NCI-H526 (cell line): ENCODE measurements at regions not wholly inside any gene's neighbourhood (a gene's known extent, or its start where the extent isn't known, plus 50 kb on each side); places are given as distances from the start of the nearest gene placed in this dataset.
"Not testable (repeated sequence)": the region's sequence is repeated elsewhere in the genome, so short reads cannot be mapped to it uniquely, and the experiment has no call there.

Experiments
- DNase-seq, 2 experiments: peaks; one replicate each; lab custom pipeline; 2025; lab: John Stamatoyannopoulos, UW

DNA sequence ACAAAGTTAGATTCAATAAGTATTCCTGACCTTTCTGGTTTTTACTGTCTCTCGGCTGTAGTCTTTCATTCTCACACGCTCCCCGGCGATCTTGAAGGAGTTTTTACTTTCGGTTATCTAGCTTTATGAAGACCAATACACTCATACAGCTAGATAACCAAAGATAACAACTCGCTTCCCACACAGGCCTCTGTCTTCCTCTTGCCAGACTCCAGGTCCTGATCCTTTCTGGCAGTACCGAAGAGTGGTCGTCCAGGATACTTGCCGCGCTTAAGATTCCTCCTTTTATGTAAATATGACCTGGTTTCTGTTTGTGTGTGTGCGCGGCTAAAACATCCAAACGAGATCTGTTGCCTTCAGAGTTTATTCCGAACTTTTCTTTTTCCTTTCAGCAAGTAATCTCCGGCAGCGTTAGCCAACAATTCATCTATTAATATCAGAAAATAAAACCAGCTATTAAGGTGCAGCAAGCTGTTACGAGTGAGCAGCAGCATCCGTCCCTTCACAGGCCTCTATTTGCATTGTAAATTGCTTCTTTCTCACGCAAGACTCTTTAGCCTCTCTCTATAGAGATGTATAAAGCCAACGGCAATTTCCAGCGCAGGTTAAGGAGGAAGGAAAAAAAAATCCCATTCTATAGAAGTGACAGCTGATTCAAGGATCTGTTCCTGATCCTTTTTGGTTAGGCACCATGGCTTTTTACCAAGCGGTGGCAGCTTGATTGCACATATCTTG lies 216.1 kb downstream of the MEF2C start:
- DNase-seq, result peak; percentile 69 to 78

DNA sequence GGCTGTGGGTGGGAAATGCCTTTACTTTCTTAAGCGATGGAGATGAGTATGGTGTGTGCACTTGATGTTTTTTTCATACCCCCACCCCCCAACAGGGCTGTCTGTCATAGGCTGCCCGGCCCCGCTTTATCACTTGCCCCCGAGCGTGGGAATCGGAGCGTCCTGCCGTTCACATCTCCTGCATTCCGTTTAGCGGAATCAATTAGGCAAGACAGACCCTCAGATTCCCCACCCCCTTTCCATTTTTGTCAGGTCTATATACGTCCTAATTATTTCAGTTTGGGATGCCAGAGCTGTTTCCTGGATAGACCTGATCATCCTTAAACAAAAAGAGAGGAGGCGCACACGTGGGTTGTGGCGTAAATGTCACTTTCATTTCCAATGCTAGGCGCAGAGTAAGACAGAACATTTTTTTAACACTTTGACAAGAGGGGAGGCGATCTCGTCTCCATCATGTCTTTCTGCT lies 217.2 kb downstream of the MEF2C start:
- DNase-seq, result peak in 1 of 2 experiments; percentile 57

DNA sequence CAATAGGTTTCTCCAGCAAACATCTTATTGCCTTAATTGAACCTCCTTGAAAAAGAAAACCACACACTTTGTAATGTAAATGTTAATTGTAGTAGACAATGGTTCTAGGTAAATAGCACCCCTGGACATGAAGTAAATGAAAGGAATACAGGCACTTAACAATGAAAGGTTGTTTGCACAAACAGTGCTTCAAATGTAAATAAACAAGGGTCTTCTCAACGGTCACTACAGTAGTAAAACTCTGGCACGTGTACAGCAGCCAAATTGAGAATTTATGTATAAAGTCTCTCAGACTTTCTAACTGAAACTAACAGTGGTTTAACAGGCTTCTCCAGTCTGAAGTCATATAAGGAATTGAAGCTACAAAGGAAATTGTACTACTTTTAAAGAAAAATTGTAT lies 218.3 kb downstream of the MEF2C start:
- peak in 1 of 2 experiments; percentile 39 for DNase-seq

DNA sequence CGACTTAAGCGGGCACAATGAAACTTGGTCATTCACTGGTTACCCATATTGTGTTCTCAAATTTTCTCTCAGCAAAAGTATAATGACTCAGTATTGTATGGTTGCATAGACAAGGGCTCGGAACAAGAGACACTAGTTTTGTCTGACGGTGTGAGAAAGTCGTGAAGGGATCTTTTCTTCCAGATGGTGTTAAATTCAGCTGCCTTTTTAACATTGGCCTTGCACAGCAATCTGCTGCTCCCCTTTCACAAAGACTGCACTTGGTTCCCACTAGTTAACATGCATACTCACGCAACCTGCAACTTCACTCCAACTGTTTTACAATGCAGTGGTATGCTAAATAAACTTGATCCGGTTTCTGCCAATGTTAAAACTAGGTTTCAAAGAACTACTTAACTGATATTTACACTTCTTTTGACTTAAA lies 219.2 kb downstream of the MEF2C start:
- peak; percentile 73 to 76 for DNase-seq

DNA sequence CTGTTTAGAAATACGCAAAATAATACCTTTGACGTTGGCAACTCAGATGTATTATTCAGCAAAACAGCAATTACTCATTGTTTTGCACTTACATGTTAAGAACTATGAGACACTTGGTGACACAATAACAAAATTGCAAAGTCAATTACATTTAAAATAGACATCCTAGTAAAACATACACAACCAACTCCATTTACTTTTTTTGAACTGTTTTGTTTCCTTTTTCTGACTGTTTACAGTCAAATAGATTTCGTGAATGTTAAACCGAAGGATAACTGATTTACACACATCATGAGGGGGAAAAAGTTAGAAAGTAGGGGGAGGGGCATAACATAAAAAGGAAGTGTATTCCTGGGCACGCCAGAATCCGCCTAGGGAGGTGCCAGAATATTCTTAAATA lies 220.1 kb downstream of the MEF2C start:
- no peak for DNase-seq

DNA sequence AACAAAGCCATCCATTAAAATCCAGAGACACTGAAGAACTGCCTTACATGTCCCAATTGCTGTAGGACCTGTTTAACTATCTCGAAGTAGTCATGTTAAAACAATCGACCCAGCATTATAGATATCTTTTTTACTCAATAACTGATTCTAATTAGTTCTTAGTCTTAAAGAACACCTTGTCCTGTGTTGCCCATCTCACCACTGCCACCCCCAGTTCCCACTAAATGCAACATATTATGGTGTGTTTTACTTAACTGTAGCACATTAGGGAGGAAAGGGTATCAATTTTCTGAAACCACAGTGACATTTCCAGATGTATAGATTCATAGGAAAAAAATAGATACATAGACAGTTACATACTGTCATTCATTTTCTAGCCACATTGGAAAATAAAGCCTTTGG lies 221.2 kb downstream of the MEF2C start:
- DNase-seq, result peak in 1 of 2 experiments; percentile 28

DNA sequence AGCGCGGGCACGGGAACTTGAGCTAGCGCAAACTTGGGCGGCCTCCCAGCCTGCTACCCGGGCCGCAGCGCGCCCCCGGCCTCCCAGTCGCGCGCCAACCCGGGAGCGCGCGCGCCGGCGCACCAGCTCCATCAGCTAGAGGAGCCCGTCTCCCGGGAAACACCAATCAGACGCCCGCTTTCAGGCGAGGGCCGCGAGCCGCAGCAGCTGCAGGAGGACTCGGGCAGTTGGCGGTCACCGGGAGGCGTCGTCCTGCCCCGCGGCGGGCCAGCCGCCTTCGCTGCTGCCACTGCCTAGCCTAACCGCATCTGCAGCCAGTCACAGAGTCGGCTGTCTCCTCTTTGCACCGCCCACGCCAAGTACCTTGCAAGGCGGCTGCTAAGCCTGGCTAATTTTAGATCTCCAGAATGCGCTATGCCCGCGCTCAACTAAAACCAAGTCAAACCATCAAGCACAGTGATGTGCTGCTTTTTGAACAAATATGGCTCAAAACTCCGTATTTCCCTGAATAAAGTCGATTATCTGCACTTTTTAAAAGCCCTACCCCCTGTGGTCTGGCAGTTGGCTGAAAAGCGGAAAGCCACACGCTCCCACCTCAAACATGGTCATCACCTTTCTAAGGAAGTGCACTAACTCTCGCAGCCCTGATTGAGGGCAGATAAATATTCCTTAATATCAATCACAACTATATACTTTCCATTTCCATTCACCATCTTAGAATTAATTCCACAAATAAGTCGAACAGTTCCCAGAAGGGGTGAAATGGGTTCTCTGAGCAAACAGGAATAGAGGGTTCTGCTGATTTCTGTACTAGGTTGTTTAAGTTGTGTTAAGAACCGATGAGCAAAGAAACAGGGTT lies 221.8 kb downstream of the MEF2C start:
- peak; percentile 90 to 94 for DNase-seq

DNA sequence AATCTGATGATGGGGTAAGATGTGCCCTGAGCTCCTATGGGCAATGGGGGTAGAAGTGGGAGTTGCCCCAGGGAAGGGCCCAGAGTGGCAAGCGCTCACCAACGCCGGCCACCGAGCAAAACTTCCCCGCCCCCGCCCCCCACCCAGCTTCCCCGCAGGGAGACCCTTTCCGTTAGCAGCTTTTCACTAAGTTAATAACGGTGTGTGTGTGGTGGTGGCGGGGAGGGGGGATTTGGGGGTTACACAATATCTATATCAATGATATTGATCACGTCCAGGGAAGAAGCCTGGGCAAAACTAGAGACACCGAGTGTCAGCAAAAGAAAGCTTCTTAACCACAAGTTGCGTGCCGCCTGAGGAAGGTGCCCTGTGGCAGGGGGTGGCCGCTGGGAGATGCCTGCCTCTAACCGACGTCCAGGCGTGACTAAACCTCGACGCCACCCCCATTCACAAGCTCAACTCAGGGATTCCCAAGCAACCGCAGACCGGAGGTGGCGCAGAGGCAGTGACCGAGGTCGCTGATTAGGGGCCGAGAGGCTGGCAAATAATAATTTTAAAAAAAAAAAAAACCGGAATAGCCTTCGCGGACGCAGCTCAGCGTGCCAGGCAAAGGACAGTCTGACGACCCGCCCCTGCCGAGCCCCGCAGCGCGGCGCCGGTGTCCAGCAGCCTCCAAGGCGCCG lies 222.6 kb downstream of the MEF2C start:
- DNase-seq, result peak; percentile 39 to 84

DNA sequence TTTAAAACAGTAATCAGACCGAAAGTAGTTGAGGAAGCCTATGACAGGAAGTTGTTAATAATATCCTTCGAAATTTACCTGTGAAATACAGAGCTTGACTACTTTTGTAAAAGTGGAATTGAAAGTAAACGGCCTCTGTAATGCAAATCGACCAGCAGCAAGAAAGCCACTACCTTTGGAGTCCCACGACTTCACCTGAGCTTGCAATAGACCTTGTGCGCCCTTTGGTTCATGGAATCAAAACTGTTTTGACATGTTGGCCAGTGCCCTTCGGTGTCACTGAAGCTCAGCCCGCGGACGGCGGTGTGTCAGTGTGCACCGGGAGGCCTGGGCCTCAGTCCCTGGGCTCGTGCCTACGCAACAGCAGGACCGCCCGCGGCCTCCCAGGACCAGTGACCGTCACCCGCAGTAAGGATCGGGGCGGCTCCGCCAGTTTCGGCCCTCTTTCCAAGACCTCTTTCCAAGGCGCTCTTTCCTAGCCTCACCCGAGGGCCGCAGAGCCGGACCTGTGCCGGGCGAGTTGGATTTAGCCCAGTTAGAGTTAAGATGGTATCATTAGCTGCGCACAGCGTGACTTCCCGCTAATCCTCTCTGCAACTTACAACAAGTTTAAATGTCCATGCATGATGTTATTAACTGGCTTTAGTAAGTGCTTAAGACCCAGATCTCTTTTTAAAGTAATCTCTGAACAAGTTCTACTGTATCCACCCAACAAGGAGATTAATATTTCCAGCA lies 223.3 kb downstream of the MEF2C start:
- no peak for DNase-seq

DNA sequence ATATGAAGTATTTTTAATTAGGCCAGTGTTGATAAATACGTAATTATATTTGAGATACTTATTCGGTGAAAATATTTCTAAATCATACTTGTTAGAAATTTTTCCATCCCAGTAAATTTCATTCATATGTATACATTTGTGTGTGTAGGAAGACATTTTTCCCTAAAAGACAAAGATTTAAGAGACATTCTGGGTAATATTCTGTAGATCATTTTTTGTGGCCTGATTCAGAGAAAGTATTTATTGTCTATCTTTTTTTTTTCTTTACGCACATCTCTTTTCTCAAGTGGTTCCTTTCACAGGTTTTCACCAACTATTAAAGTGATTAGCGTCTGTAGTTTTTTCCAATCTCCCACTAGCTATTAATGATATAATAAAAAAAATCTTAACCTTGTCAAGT lies 224.1 kb downstream of the MEF2C start:
- DNase-seq, result no peak

DNA sequence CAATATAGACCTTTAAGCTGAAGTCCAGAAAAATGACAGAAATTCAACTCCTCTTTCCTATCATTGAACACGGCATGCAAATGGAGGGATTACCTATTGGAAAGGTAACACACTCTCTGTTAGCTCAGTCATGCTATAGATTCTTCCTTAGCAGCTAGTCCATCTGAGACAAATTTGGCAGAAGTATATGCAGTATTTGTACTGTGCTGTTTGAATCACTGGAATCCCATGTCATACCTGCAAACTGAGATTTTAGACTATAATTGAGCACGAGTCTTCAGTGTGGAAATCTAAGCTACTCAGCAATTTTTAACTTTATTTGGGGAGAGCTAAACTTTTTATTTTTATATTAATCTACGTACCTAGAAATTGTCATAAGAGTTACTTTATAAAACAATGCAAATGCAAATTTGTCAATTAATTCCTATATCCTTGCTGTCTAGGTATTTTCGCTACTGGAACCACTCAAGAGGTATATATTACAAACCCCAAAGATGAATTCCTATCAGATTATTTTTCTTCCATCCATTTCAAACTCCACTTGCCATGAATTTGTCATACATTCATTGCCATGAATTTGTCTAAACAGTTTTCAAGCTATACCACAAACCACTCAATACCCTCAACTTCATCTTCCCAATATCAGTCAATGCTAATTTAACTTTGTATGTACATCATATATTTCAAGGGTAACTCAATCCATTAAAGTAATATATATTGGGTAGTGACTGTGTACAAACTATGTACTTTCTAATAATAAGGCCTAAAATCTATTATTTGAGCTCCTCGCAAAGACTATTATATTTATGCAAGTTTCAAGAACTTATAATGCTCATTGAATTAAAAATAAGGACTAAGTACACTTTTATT lies 224.8 kb downstream of the MEF2C start:
- no peak for DNase-seq

DNA sequence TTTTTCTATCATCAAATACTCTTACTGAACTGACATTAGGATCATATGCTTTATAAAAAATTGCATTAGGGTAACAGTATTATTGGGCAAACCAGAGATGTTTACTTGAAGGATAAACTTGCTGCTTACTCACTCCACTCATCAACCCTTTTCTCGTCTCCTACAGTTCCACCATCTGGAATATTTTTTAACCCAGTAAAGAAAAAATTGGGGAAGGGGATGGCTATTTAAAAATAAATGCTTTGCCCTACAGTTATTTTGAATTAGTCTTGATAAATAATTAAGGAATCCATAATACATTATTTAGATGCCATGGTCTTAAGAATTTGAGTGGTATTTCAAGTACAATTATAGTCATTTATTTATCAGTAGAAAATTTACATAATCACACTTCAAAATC lies 225.8 kb downstream of the MEF2C start:
- DNase-seq, result no peak

DNA sequence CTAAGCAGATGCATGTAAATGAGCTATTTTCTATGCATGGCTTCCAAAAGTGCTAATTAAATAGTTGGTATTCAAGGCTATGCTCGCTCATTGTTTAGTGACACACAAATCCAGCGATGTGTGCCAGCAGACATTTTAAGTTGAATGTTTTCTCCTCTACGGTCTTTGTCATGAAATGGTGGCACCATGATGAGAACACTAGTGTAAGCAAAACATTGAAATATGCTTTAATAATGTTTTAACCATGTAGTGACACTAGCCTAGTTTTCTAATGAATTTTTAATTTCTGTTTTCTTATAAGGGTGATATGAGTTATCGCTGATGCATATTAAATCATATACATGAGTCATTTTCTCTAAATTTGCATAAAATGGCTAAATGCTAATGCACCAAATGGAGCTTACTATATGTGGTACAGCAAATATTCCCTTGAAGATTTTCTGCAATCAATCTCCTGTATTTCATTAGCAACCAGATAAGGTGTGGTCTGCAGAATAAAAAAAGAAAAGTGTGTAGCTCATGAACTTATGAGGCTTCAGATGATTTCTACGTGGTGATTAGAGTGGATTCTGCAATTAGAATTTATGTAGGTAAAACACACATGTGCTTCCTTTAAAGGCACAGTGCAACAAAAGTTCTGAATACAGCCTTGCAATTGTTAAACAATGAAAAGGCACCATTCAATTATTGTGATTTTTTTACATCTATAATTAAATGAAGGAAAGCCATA lies 226.6 kb downstream of the MEF2C start:
- DNase-seq, result peak in 1 of 2 experiments; percentile 37

DNA sequence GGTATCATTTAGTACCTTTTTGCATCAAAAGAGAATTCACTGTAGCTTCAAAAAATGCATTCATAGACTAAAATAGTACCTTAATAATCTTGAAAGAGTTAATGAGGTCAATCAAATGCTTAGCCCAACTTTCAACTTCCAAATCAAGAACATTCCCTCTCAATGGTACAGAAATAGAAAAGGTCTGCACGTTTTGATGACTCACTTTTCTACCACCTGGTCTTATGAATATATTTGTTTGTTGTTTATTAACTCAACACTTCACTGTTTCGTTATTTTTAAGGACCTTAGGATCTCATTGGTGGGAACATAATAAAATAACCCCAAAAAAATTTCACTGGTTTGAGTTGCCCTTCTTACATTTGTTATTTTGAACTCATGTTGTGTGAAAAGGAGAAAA lies 229.5 kb downstream of the MEF2C start:
- DNase-seq, result no peak

DNA sequence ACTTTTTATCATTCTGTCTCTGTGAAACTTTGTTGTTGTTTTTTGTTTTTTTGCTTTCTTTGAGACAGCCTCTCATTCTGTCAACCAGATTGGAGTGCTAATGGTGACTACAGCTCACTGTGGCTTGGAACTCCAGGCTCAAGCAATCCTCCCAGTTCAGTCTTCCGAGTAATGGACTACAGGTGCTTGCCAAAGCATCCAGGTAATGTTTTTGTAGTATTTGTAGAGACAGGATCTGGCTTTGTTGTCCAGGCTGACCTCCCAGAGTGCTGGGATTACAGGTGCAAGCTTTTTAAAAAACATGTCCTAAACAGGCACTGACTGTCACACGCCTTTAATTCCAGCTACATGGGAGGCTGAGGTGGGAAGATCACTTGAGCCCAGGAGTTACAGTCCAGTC lies 235.1 kb downstream of the MEF2C start:
- no peak for DNase-seq

DNA sequence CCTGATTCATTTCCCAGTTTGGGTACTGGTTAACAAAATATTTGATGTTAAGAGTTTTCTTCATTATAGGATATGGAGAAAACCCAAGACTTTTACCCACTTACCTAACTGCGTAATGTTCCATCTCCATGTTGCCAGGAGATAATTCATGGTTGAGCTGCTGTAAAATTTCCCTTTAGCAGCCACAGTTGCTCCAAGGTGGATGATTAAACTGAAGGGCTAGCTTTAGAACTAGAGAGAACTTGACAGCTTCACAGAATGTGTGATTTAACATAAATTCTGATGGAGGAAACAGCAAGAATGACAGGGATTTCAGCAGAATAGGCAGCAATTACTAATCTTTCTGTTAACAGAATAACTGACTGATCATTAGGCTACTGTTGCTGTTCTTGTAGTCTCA lies 236.1 kb downstream of the MEF2C start:
- no peak for DNase-seq

DNA sequence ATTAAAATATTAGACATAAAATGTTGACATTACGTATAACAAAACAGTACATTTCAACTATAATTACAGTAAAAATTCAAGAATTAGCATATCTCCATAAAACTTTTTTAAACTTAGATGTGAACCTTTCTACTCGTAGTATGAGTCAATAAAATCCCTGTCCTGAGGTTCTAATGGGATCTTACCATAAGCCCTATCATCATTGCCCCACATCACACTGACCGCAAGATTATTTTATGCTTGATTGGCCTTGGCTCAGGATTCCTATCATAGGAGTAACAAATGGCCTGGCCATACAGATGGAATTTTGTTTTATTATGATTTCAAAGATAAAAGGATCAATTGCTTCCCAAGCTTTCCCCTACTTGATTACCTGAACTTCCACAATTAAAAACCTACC lies 238.3 kb downstream of the MEF2C start:
- DNase-seq, result no peak

DNA sequence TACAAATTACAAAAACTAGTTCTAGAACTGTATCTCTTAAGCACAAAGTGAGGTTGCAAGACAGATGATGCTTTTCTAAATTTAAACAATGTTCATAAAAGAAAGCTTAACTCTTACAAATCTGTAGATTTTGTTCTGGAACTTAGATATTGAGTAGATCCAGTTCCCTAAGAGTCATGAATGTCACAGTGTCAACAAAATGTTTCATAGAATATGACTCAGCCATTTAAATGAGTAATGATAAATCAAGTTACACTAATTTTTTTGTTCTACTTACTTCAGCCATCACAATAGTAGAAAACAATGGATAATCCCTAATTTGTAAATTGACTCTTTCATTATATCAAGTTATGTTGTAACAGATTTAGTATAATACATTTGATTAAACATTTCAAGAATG lies 239.7 kb downstream of the MEF2C start:
- DNase-seq, result no peak

DNA sequence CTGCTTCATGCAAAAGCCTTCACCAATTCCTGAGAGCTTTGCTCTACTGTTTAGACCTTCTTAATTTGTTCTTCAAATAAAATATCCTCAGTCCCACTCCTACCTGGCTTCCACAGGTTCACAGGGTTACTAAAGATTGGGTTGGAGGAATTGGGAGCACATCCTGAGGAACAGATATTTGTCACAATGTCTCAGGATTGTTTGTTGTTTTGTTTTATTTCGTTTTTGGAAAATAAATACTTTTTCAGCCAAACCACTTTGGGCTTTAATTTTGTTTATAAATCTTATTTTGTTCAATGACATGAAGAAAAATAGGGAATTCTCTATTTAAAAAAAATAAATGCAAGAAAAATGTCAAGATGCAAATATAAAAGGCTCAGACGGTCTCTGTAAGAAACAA lies 249.0 kb downstream of the MEF2C start:
- DNase-seq, result no peak

DNA sequence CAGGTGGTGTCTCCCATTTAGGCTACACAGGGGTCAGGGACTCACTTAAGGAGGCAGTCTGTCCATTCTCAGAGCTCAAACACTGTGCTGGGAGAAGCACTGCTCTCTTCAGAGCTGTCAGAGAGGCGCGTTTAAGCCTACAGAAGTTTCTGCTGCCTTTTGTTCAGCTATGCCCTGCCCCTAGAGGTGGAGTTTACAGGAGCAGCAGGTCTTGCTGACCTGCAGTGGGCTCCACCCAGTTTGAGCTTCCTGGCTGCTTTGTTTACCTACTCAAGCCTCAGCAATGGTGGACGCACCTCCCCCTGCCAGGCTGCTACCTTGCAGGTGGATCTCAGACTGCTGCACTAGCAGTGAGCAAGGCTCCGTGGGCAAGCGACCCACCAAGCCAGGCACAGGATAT lies 260.1 kb downstream of the MEF2C start:
- not testable (repeated sequence) for DNase-seq
